ENCODE measurements at regions not wholly inside any gene's neighbourhood (a gene's known extent, or its start where the extent isn't known, plus 50 kb on each side); places are given as distances from the start of the nearest gene placed in this dataset.

DNA sequence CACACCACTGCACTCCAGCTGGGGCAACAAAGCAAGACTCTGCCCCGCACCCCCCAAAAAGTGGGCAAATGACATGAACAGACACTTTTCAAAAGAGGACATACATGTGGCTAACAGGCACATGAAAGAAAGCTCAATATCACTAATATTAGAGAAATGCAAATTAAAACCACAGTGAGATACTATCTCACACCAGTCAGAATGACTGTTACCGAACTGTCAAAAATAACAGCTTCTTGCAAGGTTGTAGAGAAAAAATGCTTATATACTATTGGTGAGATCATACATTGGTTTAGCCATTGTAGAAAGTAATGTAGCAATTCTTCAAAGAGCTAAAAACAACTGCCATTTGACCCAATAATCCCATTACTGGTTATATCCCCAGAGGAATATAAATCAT lies 99.5 kb upstream of the SPATA13 start:
- no peak overlapping the region for H3K4me3 ChIP-seq (ENCODE audit: low read length, poor library complexity, severe bottlenecking)
- H3K79me2 ChIP-seq (ENCODE audit: insufficient read depth, low read length): no peaks in the 10 kb centered on the region
- no peaks in the 10 kb centered on the region for H3K9me2 ChIP-seq (replicated peaks; ENCODE audit: low read depth, low read length)
- no peak overlapping the region for H2AFZ ChIP-seq (ENCODE audit: low read length)
- no peak overlapping the region for H3K9ac ChIP-seq (ENCODE audit: low read depth, low read length, poor library complexity, severe bottlenecking)
- no peaks in the 10 kb centered on the region for H3K9me3 ChIP-seq (ENCODE audit: insufficient read depth, low read depth, low read length)
- peaks cover 21% of the 10 kb centered on the region for H3K4me1 ChIP-seq (ENCODE audit: insufficient read depth, low read length, poor library complexity, severe bottlenecking)
- H3K27me3 ChIP-seq (ENCODE audit: insufficient read depth, low read length, poor library complexity, severe bottlenecking): no peaks in the 10 kb centered on the region
- H3K4me2 ChIP-seq (ENCODE audit: low read depth, low read length, poor library complexity, severe bottlenecking): no peak overlapping the region
- no peaks in the 10 kb centered on the region for H3K36me3 ChIP-seq (ENCODE audit: insufficient read depth, low read length)
- no peaks in the 10 kb centered on the region for H4K20me1 ChIP-seq (ENCODE audit: insufficient read depth, low read length, poor library complexity, severe bottlenecking)
- H3F3A ChIP-seq (ENCODE audit: low read depth): no peaks in the 10 kb centered on the region
- TF ChIP-seq, protein P1, sequence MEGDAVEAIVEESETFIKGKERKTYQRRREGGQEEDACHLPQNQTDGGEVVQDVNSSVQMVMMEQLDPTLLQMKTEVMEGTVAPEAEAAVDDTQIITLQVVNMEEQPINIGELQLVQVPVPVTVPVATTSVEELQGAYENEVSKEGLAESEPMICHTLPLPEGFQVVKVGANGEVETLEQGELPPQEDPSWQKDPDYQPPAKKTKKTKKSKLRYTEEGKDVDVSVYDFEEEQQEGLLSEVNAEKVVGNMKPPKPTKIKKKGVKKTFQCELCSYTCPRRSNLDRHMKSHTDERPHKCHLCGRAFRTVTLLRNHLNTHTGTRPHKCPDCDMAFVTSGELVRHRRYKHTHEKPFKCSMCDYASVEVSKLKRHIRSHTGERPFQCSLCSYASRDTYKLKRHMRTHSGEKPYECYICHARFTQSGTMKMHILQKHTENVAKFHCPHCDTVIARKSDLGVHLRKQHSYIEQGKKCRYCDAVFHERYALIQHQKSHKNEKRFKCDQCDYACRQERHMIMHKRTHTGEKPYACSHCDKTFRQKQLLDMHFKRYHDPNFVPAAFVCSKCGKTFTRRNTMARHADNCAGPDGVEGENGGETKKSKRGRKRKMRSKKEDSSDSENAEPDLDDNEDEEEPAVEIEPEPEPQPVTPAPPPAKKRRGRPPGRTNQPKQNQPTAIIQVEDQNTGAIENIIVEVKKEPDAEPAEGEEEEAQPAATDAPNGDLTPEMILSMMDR (conservative IDR thresholded peaks at IDR 0.05; ENCODE audit: low read length): no peak
- no peak for TF ChIP-seq EZH2phosphoT487 (IDR thresholded peaks at IDR 0.05; ENCODE audit: borderline replicate concordance)

DNA sequence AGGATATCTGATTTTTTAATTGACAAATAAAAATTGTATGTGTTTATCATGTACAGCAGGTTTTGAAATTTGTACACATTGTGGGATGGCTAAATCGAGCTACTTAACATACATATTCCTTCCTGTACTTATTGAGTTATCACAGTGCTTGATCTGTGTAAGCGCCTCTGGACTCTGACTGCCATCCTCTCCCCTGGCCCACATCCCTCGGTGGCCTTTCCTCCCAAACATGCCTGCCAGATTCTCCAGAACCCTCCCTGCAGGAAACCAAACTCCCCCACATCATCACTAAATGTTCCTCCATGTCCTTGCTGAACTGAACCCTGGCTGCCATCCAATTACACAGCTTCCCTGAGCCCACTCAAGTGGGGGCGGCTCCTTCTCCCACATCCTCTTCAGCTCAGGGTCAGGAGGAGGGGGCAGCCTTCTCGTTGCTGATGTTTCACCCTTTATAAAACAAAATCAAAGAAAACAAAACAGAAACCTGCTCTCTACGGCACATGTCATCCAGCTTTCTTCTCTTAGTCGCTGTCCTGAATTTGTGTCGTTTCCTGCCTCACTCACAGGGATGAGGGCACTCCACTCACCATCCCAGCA lies 97.1 kb upstream of the SPATA13 start:
- H3K9me2 ChIP-seq (replicated peaks; ENCODE audit: low read depth, low read length): no peaks in the 10 kb centered on the region
- no peak overlapping the region for H3K4me2 ChIP-seq (ENCODE audit: low read depth, low read length, poor library complexity, severe bottlenecking)
- TF ChIP-seq, protein P1 (conservative IDR thresholded peaks at IDR 0.05; ENCODE audit: low read length): no peak
- TF ChIP-seq EZH2phosphoT487 (IDR thresholded peaks at IDR 0.05; ENCODE audit: borderline replicate concordance): no peak
- H3K4me1 ChIP-seq (ENCODE audit: insufficient read depth, low read length, poor library complexity, severe bottlenecking): peaks cover 21% of the 10 kb centered on the region
- H3K4me3 ChIP-seq (ENCODE audit: low read length, poor library complexity, severe bottlenecking): no peak overlapping the region
- H2AFZ ChIP-seq (ENCODE audit: low read length): peak overlapping the region; percentile 21; the same call in 1 of the 2 replicates
- H3K79me2 ChIP-seq (ENCODE audit: insufficient read depth, low read length): no peaks in the 10 kb centered on the region
- no peak overlapping the region for H3K9ac ChIP-seq (ENCODE audit: low read depth, low read length, poor library complexity, severe bottlenecking)
- no peaks in the 10 kb centered on the region for H3K27me3 ChIP-seq (ENCODE audit: insufficient read depth, low read length, poor library complexity, severe bottlenecking)
- H3K9me3 ChIP-seq (ENCODE audit: insufficient read depth, low read depth, low read length): no peaks in the 10 kb centered on the region
- H4K20me1 ChIP-seq (ENCODE audit: insufficient read depth, low read length, poor library complexity, severe bottlenecking): no peaks in the 10 kb centered on the region
- H3K36me3 ChIP-seq (ENCODE audit: insufficient read depth, low read length): no peaks in the 10 kb centered on the region
- no peaks in the 10 kb centered on the region for H3F3A ChIP-seq (ENCODE audit: low read depth)

DNA sequence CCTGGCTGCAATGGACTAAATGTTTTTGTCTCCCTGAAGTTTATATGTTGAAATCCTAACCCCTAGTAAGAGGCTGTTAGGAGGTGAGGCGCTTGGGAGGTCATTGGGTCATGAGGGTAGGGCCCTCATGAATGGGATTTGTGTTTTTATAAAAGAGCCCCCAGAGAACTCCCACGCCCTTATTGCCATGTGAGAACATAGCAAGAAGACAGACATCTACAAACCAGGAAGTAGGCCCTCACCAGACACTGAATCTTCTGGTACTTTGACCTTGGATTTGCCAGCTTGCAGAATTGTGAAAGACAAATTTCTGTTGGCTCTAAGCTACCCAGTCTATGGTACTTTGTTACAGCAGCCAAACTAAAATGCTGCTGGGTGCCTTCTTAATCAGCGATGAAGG lies 96.1 kb upstream of the SPATA13 start:
- Histone ChIP-seq H3K4me3 (ENCODE audit: low read length, poor library complexity, severe bottlenecking) (no peak overlapping the region), H3K9me2 (replicated peaks; ENCODE audit: low read depth, low read length) (no peaks in the 10 kb centered on the region), H3K9ac (ENCODE audit: low read depth, low read length, poor library complexity, severe bottlenecking) (no peak overlapping the region), H3K9me3 (ENCODE audit: insufficient read depth, low read depth, low read length) (no peaks in the 10 kb centered on the region), H4K20me1 (ENCODE audit: insufficient read depth, low read length, poor library complexity, severe bottlenecking) (no peaks in the 10 kb centered on the region), H2AFZ (ENCODE audit: low read length) (peak overlapping the region; percentile 70; the same call in 1 of the 2 replicates), H3K4me2 (ENCODE audit: low read depth, low read length, poor library complexity, severe bottlenecking) (no peak overlapping the region), H3K4me1 (ENCODE audit: insufficient read depth, low read length, poor library complexity, severe bottlenecking) (peaks cover 21% of the 10 kb centered on the region), H3F3A (ENCODE audit: low read depth) (no peaks in the 10 kb centered on the region), H3K36me3 (ENCODE audit: insufficient read depth, low read length) (no peaks in the 10 kb centered on the region), H3K27me3 (ENCODE audit: insufficient read depth, low read length, poor library complexity, severe bottlenecking) (no peaks in the 10 kb centered on the region), H3K79me2 (ENCODE audit: insufficient read depth, low read length) (no peaks in the 10 kb centered on the region)
- no peak for TF ChIP-seq EZH2phosphoT487 (IDR thresholded peaks at IDR 0.05; ENCODE audit: borderline replicate concordance)
- TF ChIP-seq, protein P1 (conservative IDR thresholded peaks at IDR 0.05; ENCODE audit: low read length): no peak

Data from Loucy (cell line).